HG02759 (cell line): ENCODE measurements at regions not wholly inside any gene's neighbourhood (a gene's known extent, or its start where the extent isn't known, plus 50 kb on each side); places are given as distances from the start of the nearest gene placed in this dataset.

Source experiments
- ATAC-seq: cut with Tn5 transposase; IDR thresholded peaks from one replicate; pipeline ENCODE4 v1.9.1; 2021; ENCODE audit warnings: mild to moderate bottlenecking, moderate library complexity; ENCODE audit not compliant: unreplicated experiment

DNA sequence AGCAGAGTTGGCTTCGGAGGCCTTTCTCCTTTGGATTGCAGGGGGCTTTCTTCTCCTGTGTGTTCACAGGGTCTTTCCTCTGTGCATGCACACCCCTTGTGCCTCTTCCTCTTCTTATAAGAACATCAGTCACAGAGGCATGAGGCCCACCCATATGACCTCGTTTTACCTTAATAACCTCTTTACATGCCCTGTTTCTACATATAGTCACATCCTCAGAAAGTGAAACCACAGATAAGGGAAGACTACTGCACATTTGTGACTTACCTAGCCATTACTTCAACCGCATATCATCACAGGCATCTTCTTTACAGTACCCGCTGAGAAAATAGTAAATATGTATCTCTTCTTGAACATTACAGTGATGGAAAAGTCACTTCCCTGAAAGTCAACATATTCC lies 204.9 kb upstream of the TARS1 start:
- ATAC-seq: peak; percentile 40

DNA sequence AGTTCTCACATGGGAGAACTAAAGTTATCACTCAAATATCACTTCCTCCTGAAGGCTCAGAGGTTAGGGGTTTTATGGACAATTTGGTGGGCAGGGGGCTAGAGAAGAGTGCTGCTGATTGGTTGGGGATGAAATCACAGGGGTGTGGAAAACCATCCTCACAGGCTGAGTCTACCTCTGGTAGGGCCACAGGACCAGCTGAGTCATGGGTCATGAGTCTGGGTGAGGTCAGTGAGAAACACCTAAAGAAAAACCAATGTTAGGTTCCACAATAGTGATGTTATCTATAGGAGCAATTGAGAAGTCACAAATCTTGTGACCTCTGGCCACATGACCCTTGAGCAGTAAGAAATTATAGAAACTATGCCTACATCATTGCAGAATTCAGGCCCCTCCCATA lies 203.3 kb upstream of the TARS1 start:
- ATAC-seq: no peak

DNA sequence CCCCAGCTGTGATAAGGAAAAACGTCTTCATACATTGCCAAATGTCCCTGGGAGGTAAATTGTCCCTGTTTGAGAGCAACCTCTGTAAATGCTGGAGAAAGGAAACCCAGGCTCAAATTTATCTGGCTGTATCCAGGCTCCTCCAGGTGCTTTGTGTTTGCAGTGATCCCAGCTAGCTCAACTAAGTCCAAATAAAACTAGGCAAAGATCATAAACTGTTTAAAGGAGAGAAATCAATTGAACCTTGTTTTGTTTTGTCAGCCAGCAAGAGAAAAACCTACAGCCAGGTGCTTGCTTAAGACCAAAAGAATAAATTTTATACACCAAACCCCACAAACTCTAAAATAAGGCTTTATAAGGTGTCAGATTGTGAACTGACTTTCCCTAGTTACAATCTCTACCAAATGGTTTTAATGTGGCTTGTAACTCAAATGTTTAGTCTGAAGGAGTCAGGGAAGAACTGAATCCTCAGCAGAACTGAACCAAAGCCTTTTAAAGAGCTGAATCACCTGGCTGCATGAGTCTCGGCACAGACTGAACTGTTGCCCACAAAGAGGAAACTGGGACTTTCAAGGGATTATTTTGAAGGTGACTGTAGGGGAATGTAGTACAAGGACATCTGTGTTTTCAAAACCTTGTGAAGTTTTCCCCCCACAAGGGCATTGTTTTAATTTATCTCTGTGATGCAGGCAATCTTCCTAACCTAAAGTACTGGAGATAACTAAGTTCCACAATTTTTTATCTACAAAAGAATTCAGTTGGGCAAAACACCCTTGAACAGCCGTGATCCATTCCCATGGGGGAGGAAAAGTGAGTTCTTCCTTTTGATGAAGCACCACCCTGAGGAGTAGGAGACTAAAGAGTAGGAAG lies 201.7 kb upstream of the TARS1 start:
- peak; percentile 47 for ATAC-seq

DNA sequence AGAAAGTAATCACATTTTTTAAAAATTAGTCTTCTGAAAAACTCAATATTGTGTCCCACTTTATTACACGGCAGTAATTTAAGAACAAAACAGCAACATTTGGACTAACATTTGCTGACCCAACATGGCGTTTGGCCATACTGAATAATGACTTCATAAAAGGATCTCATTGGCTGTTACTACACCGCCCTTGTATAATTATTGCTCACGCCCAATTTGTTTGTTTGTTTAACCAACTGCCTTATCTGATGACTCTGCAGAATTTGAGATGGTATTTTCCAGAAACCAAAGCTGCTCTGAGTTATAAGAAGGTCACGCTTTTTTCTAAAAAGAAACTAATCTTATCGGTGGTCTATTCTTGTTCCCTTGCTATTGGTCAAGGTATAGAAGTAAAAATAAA lies 200.2 kb upstream of the TARS1 start:
- ATAC-seq: no peak

DNA sequence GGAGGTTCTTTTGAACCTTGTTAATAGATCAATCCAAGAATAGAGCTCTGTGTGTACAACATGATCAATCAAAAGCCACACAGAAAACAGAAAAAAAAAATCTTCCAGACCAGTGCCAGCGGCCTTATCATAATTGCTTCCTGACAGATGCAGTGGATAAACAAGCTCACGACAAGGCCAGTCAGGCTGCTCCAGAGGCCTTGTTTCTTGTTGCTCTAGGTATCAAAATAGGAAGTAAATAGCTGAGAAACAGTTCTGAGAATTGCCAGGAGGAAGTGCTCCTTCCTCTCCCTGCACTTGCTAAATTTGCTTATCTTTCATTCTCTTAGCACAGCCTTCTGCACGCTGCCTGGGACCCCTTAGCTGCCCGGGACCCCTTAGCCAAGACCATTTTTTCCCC lies 199.0 kb upstream of the TARS1 start:
- ATAC-seq: no peak

DNA sequence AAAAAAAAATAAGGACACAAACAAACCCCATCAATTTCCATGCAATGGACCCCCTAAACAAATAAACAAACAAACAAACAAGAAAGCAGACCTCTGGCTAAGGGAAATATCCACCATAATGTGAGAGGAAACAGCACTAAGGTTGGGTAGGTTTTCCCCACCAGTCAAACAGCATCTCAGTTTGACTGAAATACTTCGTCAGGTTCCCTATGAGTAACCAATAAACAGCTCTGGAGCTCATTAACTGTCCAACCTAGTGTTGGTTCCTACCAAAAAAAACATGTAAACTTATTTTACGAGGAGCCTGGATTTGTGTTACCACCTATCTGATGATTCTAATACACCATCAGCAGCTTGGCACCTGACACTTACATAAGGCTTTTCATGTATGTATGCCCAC lies 198.5 kb upstream of the TARS1 start:
- no peak for ATAC-seq

DNA sequence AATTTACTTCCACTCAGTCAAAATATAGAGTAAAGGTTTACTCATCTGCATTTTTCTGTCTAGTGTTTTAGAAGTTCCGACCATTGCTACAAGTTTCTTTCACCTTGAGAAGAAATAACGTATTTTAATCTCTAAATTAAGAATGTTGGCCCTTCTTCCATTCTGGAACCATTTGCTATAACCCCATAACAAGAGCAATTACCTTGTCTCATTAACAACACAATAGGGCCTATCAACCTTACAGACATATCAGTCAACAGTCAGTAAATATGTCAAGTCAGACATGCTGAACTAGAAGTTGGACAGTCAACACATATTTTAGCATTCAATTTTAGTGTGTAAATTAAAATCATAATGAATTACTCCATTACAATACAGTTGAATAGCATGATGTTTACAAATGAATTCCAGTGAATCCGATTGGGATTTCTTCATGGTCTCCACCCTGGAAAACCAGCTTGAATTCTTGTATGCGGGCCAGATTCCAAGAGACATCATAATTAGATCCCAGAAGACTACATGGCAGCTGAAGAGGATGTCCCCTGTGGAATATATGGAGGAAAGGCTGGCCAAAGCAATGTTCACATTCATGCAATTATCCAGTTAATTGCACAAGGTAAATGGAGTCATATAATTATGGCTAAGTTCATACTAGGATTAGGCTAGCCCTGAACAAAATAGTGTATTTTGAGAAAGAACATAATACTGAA lies 196.2 kb upstream of the TARS1 start:
- no peak for ATAC-seq

DNA sequence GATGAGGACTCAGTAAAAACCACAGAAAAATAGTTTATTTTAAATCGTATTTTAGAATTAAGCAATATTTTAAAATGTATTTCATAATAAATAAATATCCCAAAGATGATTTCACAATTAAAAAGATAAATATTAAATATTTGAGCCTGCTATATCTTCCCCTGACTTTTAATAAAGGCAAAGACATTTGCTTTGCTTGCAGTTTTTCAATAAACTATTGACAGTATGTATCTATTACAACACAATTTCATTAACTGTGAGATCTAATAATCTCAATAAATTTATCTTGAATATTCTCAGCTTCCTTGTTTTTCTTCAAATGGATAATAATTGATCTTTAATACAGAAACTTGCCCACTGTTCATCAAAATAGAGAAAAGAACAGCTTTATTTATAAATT lies 186.2 kb upstream of the TARS1 start:
- ATAC-seq: no peak

DNA sequence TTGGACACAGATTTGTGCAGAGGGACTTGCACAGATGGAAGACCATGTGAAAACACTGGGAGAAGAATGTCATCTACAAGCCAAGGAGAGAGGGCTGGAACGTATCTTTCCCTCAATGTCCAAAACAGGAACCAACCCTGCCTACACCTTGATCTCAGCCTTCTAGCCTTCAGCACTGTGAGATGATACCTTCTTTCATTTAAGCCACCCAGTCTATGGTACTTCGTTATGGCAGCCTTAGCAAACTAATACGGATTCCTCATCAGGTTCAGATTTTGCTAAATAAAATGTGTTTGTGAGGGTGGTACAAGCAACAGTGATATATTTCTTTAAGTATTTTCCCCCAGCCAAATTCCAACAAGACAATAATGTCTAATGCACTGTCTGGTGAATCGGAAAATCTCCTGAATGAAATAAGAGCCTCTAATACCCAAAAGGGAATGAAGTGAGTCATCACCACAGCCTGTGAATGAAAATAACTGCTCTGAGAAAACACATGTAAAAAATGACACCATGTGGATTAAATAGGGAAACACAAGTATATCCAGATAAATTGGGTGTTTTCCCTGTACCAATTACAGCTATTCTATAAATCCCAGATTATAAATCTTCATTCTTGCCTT lies 182.8 kb upstream of the TARS1 start:
- no peak for ATAC-seq

DNA sequence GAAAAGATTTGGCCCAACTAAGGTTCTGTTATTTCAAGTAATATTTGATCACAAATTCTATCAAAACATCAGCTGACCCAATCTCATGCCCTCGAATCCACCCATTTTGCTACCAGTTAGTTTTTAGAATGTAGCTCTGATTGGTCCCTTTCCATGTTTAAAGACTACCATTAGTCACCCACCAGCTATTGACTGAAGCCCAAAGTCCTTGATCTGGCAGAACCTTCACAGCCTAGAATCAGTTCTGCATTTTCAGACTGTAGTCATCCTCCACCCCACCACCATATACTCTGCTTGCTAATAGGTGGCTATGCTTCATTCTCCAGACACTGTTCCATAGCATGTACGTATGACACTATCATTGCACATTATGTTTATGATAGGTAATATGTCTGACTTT lies 182.2 kb upstream of the TARS1 start:
- no peak for ATAC-seq

DNA sequence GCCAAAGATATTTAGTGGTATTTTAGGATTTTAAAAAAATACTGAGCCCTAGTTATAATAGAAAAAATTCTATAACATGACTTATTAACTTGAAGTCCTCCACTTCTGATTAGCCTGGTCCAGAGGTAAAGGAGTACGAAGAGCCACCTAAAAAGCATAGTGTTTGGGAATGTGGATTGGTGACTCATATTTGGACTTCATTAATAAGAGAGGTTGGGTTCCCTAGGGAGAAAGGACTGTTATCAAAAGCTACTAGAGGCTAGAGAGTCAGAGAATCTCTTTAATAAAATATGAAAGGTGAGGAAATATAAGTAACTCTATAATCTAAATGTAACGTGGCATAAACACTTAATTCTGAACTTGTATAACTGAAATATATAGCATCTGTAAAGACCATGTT lies 180.7 kb upstream of the TARS1 start:
- ATAC-seq: no peak

DNA sequence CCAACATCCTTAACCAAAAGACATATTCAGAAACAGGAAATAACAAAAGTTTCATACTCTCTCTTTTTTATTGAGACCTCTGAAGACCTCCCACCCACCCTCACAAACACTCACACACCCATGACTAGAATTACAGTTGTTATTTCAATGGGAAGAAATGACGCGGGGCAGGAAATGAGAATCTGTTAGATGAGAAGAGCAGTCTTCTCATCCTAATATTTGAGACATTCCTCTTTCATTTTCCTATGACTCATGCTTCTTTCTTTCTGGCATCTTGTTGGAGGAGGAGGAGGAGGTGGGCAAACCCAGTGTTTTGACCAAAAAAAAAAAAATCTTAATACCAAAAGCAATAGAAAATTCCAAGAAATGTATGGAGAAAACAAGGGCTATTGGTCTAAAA lies 179.5 kb upstream of the TARS1 start:
- no peak for ATAC-seq

DNA sequence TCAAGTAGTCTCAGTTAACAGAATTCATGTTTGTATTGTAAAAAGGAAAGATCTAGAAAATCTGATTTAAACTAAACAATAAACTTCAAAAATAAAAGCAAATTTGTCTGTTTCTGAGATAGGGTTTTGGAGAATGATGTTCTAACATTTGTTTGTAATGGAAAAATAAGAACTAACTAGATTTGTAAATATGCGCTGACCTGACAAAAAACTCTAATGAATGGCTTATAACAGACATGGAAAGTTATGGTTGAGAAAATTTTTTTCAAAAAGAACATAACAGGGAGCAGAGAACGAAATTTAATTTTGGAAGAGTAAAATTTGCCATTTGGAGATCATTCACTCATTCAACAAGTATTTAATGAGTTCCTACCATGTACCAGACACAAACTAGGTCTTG lies 179.0 kb upstream of the TARS1 start:
- no peak for ATAC-seq

DNA sequence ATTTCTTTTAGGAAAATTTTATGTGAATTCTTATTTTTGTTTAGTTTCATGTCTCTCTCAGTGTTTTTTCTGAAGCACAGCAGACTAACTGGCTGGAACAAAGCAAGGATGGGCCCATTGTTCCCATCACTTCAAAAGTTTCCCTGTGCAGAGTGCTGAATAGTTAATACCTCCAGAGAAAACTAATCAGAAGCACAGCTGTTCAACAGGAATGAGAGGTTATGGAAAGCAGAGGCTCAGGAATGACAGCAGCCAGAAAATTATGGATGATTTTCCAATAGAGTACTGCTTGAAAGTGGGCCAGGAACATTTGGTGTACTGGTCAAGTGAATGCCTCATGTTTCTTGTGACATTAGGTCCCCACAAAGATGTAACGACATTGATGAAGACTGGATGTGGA lies 173.0 kb upstream of the TARS1 start:
- ATAC-seq: no peak

DNA sequence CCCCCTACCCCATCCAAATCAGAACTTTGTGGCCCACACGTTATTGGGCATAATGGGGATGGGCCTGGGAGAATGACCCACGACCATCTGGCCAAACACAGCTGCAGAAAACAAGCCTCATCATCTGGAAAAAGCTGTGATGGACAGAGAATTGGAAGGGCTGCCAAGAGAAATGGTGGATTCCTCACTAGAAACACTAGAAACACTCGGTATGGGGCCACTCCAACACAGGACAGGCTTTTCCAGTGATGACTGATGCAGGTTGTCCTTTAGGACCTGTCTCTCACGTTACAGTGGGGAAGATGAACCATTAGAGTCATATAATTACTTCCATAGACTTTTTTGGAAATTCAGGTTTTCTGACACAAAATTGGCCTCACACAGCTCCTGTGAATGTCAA lies 172.4 kb upstream of the TARS1 start:
- no peak for ATAC-seq

DNA sequence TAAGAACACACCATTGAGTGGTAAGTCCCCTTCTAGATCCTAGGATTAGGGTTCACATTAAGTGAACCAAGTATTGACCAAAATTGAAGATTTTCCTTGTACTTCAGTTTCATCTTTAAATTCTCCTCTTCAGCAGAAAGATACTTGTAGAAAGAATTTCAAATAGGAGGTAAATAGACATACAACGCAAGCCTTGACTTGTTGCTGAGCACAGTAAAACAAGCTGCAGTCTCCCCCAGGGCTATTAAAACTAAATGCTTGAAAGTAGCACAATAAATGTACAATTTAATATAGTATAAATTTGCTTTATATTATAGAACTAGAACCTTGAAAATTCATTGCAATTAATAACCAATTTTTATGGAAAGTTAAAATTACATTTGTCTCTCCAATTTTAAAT lies 170.1 kb upstream of the TARS1 start:
- no peak for ATAC-seq

DNA sequence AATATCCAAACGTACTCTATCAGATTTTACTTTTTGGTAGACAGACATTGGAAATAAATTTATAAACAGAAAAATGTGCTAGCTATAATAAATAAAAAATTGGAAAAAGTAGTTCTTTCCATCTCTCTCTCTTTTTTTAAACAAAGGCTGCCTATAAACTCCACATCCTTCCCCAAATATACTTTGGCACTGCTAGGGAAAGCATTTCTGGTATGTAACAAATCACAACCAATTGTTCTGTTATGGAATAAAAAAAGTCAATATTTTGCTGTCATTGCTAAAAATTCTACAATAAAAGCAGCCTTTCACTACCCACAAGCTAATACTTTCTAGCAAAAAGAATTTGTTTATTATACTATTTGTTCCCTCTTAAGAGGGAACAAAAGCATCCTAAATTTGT lies 169.2 kb upstream of the TARS1 start:
- ATAC-seq: no peak

DNA sequence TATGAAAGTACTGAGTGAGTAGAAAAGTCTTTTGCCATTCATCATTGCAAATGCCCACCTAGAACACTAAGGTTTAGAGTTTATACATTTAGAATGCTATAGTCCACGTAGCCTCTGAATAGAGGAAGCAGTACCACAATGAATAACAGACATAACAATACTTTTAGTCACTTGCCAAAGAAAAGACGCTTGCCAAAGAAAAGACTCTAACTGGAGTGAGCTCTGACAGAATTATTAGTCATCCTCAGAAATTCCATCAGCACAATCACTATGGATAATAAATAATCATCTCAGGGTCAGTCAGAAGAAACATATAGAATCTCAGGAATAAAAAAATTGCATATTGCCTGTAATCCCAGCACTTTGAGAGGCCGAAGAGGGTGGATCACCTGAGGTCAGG lies 168.5 kb upstream of the TARS1 start:
- ATAC-seq: no peak

DNA sequence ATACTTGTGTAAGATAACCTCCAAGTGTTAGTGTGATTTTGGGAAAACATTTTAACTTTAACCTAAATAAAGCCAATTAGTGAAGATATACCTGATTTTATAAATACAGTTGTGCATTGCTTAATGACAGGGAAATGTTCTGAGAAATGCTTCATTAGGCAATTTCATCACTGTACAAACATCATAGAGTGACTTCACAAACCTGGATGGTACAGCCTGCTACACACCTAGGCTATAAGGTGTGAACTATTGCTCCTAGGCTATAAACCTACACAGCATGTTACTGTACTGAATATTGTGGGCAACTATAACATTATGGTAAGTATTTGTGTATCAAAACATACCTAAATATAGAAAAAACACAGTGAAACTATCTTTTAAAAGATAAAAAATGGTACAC lies 166.8 kb upstream of the TARS1 start:
- no peak for ATAC-seq

DNA sequence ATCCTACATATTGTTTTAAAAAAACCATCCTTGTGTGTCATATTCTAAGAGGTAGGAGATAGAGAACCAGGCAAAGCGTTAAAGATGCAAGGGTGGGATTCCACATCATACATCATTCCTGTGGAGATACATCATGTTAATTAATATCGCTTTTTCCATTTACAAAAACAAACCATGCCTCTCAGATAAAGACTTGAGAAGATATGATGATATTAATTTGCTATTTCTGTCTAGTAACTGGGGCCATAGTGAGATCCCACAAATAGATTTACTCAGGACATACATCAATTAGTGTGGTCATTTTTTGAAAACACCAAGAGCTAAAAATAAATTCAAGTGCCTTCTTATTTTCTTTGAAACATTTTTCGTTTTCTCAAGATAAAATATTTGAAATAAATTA lies 165.4 kb upstream of the TARS1 start:
- ATAC-seq: no peak

DNA sequence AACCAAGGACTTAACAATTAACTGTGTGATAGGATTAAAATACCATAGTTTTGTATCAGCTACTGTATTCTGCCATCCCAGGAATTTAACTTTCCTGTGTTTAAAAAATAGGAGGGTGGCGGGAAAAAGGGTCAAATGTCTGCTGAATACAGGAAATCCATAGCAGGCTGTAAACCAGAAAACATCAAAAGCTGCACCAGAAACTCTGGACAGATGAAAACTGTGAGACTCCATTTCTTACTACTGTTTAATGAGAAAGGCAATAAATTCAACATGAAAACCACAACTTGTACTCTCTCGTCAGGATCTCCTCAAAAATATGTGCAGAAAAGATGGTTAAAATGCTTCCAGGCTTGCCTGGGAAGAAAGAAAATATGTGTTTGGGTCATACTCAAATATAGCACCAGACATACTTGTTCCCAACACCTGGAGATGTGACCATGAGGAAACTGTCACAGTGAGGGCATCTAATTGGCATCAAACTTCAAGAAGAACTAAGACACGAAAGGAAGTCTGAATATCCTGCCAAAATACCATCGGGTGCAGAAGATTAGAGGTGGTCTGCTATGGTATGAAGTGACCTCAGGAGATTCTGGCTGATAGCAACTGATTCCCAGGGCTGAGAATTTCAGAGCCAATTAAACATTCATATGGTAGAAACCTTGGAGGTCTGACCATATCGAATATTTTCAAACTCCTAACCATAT lies 164.7 kb upstream of the TARS1 start:
- no peak for ATAC-seq

DNA sequence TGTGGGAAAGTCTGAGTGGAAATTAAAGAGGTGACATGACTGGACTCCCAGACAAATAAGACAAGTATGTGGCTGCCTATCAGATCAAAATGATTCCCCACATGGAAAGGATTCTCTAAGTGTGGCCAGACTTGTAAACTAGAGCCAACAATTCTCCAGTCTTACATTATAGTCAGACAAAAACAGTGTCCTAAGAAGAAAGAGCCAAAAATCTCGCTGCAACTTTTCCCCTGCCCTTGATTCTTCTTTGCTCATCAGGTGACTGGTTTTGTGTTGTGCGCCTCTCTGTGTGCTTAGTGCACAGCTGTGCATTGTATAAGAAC lies 164.2 kb upstream of the TARS1 start:
- no peak for ATAC-seq
